GOT3 (cell line): ENCODE measurements at regions not wholly inside any gene's neighbourhood (a gene's known extent, or its start where the extent isn't known, plus 50 kb on each side); places are given as distances from the start of the nearest gene placed in this dataset.
A peak's percentile ranks its signal among the peaks of the same experiment; 100 is the strongest.

Source experiments
- DNase-seq: peaks from one replicate; lab custom pipeline; 2025; ENCODE audit warnings: mixed read lengths; lab: John Stamatoyannopoulos, UW

DNA sequence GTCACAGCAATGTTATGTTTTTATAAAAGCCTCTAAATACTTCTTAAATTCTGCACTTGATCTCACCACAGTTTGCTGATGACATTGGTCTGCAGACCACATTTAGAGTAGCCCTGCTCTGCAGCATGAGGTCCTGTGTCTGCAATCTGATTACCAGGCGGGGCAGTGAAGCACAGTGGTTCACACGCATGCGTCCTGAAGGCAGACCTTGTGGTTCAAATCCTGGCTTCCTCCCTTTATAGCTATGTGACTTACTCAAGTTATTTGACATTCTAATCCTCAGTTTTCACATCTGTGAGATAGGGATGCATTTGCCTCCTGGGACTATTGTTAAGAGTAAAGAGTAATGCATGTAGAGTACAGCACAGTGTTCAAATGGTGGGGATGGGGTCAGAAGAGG, 50.3 kb downstream of the BMAL2 start:
- no peak for DNase-seq

DNA sequence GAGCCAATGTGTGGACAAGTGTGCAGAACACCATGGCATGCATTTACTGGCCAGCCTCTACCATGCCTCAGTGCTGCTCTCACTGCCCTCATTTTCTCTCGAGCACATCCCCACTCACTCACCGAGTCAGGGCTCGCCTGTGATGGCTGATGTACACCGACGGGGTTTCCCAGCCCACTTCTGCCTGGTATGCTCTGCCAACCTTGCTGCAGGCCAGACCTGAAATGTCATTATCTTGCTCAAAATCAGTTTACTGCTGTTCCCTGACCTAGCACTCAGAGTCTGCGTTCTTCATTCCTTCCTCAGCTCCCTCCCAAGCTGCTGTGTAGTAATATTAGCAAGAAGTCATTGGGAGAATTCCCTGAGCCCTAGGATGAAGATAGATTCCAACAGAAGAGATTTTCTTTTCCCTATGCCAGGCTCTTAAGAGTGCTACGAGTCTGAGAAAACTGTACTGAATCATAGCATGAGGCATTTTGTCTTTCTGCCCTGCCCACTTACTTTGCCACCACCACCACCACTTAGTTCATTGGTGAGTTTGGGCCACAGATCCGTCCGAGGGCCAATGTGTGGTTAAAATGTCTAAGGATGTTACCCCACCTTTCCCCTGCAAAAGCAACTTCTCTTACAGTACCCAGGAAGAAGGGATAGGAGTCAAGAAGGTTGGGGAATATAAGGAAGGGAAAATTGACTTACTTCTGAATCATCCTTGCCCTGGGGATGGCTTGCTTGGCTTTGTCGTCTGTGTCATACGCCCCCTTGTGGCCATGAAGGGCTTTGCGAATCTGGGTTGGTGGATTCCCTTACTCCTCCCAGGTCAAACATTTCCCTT, 51.0 kb downstream of the BMAL2 start:
- peak; percentile 28 for DNase-seq

DNA sequence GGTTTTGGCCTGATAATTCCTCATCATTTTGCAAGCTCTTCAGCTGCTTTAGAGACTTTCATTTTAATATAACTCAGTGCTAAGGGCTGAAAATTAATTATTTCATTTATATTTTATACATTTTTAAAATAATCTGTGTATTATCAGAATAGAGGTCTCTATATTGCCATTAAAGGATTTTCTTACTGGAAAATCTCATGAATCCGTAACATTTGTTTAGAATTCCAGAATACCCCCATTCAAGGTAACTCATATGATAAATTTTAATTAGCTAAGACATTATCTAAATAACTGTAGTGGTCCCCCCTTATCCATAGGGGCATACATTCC, 51.6 kb downstream of the BMAL2 start:
- DNase-seq = no peak

DNA sequence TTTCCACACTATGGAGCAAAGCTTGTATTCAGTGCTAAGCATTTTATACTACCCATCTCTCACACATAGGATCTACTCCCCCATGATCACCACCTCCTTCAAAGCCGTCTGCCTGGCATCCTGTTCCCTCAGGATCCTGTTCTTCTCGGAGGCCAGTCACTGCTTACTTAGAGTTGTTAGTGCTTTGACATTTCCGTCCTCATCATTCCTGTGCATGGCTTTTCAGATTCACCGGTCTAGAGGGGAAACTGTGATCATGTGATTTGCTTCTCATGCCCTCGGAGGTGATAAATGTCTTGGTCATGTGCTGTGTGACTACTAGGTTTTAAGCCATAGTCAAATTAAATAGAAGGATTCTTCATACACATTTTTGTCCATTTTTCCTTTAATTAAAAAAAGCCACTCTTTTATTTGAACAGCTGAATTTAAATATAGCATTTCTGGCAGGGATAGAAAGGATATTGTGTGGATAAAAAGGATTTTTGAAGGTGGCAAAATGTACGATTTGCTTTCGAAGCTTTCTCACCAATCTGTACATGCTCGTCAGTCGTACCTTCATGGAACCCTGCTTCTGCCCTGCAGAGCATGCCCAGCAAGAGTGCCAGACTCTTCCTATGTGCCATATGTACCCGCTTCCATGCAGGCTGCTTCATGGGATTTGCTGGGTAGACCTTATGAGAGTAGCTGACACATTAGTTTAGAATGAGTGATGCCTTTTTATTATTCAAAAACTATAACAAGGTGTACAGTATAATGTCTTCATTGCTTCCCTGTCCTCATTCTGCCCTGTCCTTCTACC, 53.3 kb downstream of the BMAL2 start:
- DNase-seq = no peak

DNA sequence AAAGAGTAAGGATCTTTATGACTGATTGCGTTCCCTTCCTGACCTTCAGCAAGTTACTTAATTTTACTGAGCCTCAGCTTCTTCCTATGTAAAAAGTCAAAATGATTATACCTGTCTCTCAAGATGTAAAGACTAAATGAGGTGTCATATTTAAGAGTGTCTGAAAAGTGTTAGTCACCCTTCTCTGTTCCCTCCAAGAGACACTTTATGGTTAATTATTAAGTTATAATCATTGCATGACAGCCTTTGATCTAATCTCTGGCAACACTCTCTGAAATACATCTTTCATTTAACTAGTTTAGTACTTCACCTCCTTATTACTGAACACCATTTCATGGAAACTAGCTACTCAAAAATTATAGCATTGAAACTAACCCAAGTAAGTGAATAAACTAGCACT, 54.8 kb downstream of the BMAL2 start:
- no peak for DNase-seq

DNA sequence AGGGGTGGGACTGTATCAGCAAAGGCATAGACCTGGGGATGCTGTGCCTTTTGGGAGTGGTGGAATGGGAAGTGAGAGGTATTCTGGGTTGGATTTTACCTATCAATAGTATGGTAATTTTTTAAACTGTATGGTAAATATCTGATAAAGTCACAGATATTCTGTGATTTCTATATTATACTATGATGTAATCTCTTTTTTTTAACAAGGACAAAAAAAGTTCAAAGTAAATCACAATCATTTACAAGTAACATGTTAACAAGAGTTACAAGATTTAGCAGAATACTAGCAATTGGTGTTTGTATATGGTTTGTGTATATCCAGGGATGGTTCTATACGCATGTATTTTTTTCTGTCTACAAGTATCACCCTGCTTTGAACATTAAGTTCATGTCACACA, 56.0 kb downstream of the BMAL2 start:
- no peak for DNase-seq

DNA sequence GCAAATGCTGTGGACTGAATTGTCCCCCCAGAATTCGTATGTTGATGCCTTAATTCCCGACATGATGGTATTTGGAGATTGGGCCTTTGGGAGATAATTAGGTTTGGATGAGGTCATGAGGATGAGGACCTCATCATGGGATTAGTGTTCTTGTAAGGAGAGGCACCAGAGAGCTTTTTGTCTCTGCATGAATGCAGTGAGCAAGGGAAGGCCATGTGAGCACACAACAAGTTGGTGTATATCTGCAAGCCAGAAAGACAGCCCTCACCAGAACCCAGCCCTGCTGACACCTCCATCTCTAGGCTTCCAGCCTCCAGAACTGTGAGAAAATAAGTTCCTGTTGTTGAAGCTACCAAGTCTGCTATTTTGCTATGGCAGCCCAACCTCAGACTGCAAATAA, 51.9 kb upstream of the SMCO2 start:
- DNase-seq = no peak

DNA sequence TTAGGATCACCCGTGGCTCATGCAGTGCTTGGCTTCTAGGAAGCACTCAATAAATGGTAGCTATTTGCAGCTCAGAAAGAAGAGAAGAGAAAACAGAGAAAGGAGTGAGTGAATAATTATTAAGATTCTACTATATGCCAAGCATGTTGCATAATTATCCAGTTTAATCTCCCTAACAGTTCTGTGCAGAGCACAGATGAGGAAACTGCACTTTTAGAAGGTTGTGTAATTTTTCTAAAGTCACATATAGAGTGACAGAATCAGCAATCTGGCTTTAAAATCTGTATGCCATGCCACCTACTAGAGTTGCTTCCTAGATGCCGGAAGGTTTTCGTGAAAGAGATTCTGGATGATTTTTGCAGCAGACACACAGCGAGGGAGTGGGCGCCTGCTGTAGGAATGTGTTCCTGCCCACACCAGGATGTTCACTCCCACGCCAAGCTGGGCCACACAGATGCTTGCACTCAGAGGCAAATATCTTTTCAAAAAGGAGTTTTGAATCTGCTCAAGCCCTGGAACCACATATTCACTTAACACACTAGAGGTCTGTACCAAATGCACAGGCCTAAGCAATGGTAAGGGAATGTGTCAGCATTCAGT, 50.2 kb upstream of the SMCO2 start:
- DNase-seq = no peak
